ENCODE measurements at regions not wholly inside any gene's neighbourhood (a gene's known extent, or its start where the extent isn't known, plus 50 kb on each side); places are given as distances from the start of the nearest gene placed in this dataset.
"Not testable (repeated sequence)": the region's sequence is repeated elsewhere in the genome, so short reads cannot be mapped to it uniquely, and the experiment has no call there.

DNA sequence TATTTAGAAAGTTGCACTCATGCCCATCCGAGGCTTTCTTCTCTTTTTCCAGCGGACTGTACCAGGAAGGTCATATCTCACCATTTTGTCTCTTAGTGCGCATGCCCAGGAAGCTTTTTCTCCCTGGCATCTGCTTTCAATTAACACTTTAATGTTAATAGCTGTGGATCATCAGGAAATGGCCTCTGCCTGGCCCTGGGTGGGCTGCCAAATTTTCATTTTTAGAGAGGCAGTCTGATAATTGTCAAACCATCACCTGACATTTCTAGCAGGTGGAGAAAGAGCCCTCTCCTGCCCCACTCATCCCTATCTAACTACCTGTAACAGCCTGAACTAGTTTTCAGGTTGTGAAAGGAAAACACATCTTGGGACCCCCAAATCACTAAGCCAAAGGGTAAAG lies 257.4 kb upstream of the LRRC4C start:
- intact Hi-C loops (cut with DNase I): no loop called here
- no peak for ATAC-seq
- TF ChIP-seq, protein P1, sequence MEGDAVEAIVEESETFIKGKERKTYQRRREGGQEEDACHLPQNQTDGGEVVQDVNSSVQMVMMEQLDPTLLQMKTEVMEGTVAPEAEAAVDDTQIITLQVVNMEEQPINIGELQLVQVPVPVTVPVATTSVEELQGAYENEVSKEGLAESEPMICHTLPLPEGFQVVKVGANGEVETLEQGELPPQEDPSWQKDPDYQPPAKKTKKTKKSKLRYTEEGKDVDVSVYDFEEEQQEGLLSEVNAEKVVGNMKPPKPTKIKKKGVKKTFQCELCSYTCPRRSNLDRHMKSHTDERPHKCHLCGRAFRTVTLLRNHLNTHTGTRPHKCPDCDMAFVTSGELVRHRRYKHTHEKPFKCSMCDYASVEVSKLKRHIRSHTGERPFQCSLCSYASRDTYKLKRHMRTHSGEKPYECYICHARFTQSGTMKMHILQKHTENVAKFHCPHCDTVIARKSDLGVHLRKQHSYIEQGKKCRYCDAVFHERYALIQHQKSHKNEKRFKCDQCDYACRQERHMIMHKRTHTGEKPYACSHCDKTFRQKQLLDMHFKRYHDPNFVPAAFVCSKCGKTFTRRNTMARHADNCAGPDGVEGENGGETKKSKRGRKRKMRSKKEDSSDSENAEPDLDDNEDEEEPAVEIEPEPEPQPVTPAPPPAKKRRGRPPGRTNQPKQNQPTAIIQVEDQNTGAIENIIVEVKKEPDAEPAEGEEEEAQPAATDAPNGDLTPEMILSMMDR (IDR thresholded peaks at IDR 0.05): no peak

DNA sequence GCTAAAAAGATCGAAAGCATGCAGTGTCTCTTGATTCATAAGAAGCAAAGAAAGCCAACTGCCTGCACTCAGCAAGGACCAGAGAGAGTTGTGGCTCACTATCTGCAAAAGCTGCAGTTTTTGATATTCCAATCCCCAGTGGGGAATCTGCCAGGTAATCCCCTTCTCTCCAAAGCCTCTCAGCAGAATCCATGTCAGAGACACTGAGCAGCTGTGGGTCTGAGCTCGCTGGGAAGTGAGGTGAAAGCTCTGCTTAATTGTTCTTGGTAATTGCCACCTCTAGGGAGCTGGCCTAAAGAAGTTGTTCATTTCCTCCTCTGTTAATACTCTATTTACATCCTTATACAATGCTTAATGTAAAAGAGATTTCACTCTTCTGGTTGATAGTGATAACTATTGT lies 261.3 kb upstream of the LRRC4C start:
- intact Hi-C loops (cut with DNase I): no loop called here
- TF ChIP-seq, protein P1 (IDR thresholded peaks at IDR 0.05): no peak
- Histone ChIP-seq H3K27ac (no peak overlapping the region), H3K4me3 (no peak overlapping the region), H3K4me1 (no peaks in the 10 kb centered on the region), H3K36me3 (no peaks in the 10 kb centered on the region), H3K9me3 (no peaks in the 10 kb centered on the region), H3K27me3 (no peaks in the 10 kb centered on the region)
- no peak for DNase-seq
- no peak for ATAC-seq

More for the DNA sequence above, 257.4 kb upstream of the LRRC4C start:
- no peak for DNase-seq
- Histone ChIP-seq H3K27ac (no peak overlapping the region), H3K9me3 (no peaks in the 10 kb centered on the region), H3K4me3 (no peak overlapping the region), H3K4me1 (no peaks in the 10 kb centered on the region), H3K36me3 (no peaks in the 10 kb centered on the region), H3K27me3 (no peaks in the 10 kb centered on the region)

DNA sequence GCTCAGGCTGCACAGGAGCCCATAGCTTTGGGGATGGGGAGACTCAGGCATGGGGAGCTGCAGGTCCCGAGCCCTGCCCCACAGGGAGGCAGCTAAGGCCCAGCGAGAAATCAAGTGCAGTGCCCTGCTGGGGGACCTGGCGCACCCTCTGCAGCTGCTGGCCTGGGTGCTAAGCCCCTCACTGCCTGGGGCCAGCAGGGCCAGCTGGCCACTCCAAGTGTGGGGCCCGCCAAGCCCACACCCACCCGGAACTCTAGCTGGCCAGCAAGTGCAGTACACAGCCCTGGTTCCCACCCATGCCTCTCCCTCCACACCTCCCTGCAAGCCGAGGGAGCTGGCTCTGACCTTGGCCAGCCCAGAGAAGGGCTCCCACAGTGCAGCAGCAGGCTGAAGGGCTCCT lies 268.7 kb upstream of the LRRC4C start:
- ATAC-seq; H3K4me1 ChIP-seq; intact Hi-C loops (cut with DNase I); H3K27me3 ChIP-seq; DNase-seq; H3K4me3 ChIP-seq; H3K9me3 ChIP-seq; H3K27ac ChIP-seq; H3K36me3 ChIP-seq: not testable (repeated sequence)

DNA sequence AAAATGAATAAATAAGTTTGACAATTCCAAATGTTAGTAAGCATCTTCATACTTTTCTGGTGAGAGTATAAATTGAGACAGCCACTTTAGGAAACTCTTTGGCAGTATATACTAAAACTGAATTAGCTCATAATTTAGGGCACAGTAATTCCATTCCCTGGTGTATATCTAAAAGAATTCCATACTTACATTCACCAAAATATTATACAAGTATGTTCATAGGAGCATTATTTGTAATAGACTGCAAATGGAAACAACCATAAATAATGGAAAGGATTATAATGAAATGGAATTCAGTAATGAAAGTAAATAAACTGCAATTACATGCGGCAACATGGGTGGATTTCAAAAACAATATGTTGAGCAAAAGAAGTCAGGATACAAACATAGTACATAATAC lies 315.8 kb upstream of the LRRC4C start:
- TF ChIP-seq, protein P1 (IDR thresholded peaks at IDR 0.05): no peak
- H3K27ac ChIP-seq: no peak overlapping the region
- ATAC-seq (no peak), DNase-seq (no peak)
- no peak overlapping the region for H3K4me3 ChIP-seq
- no peaks in the 10 kb centered on the region for H3K4me1 ChIP-seq
- no peaks in the 10 kb centered on the region for H3K27me3 ChIP-seq
- no peaks in the 10 kb centered on the region for H3K36me3 ChIP-seq
- intact Hi-C loops (cut with DNase I): no loop called here
- H3K9me3 ChIP-seq: no peaks in the 10 kb centered on the region

DNA sequence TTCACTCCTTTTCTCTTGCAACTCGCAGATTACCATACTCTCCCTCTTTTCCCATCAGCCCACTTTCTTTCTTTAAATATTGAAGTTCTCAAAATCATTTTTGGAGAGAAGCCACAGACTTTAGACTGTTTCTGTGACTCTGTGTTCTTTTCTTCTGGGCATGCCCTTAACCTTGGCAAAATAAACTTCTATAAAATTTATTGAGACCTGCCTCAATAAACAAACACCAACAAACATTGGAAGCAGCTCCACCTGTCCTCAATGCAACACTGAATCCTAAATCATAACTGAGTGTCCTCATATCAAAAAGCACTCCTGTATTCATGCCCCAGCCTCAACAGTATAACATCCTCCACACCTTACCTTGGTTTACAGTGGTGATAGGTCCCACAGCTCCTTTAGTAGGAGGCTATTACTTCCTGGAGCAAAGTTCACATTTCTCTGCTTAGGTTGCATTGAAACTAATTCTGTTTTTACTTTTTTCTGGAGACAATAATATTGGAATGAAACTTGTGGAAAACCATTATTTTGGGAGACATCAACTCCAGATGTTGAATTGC lies 320.0 kb upstream of the LRRC4C start:
- TF ChIP-seq, protein P1 (IDR thresholded peaks at IDR 0.05): no peak
- intact Hi-C loops (cut with DNase I): no loop called here
- H3K9me3 ChIP-seq: no peaks in the 10 kb centered on the region
- no peak for ATAC-seq
- H3K4me3 ChIP-seq: no peak overlapping the region
- H3K27ac ChIP-seq: no peak overlapping the region
- H3K27me3 ChIP-seq: no peaks in the 10 kb centered on the region
- DNase-seq: no peak
- no peaks in the 10 kb centered on the region for H3K36me3 ChIP-seq
- H3K4me1 ChIP-seq: no peaks in the 10 kb centered on the region

DNA sequence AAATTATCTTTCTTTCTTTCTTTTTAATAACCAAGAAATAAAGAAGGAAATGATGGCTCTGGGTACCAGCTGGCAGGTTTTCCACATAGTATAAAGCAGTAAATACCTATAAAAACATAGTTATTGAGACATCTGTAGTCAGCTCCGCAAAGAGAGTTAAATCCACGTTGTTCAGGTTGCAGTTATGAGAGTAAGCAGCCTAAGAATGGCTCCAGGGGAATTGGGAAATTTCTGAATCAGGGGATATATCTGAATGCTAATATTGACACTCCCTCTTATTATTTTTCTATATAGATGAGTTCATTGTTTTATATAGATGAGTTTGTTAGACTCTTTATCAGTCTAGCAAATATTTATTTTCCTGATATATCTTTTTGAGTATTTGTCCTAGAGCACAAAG lies 322.0 kb upstream of the LRRC4C start:
- ATAC-seq: no peak
- H3K4me1 ChIP-seq: no peaks in the 10 kb centered on the region
- H3K27ac ChIP-seq: no peak overlapping the region
- DNase-seq: no peak
- no peak overlapping the region for H3K4me3 ChIP-seq
- H3K9me3 ChIP-seq: no peaks in the 10 kb centered on the region
- intact Hi-C loops (cut with DNase I): no loop called here
- no peaks in the 10 kb centered on the region for H3K27me3 ChIP-seq
- TF ChIP-seq, protein P1 (IDR thresholded peaks at IDR 0.05): no peak
- no peaks in the 10 kb centered on the region for H3K36me3 ChIP-seq

Data from upper lobe of right lung (tissue), 1 donor.